OCI-LY1 (cell line): ENCODE measurements at regions not wholly inside any gene's neighbourhood (a gene's known extent, or its start where the extent isn't known, plus 50 kb on each side); places are given as distances from the start of the nearest gene placed in this dataset.

Source experiments
- H2AFZ ChIP-seq: fragments of 200-600 bp; sonication (generic), shearing (Covaris generic); 2 replicates; pipeline ENCODE4 v1.6.0; 2014; ENCODE audit warnings: antibody characterized with exemption, mild to moderate bottlenecking, low read length
- H3F3A ChIP-seq: fragments of 200-600 bp; sonication (generic), shearing (Covaris generic); 2 replicates; pipeline ENCODE4 v1.6.0; 2014; ENCODE audit warnings: mild to moderate bottlenecking, antibody characterized with exemption, low read length, moderate library complexity; ENCODE audit not compliant: insufficient read depth
- H3K27ac ChIP-seq: fragments of 200-600 bp; sonication (generic); 2 replicates; pipeline ENCODE4 v1.5.1; 2014; ENCODE audit warnings: low read length, mixed run types, mild to moderate bottlenecking, low read depth; ENCODE audit not compliant: poor library complexity, severe bottlenecking
- H3K27me3 ChIP-seq: fragments of 200-600 bp; sonication (generic); 2 replicates; pipeline ENCODE4 v1.6.0; 2014; ENCODE audit warnings: antibody characterized with exemption, mild to moderate bottlenecking, low read length, moderate library complexity; ENCODE audit not compliant: insufficient read depth
- H3K36me3 ChIP-seq: fragments of 200-600 bp; sonication (generic); 2 replicates; pipeline ENCODE4 v1.6.1; 2014; ENCODE audit warnings: mild to moderate bottlenecking, antibody characterized with exemption, low read length, moderate library complexity, mixed read lengths; ENCODE audit not compliant: insufficient read depth
- H3K4me1 ChIP-seq: fragments of 200-600 bp; sonication (generic); 2 replicates; pipeline ENCODE4 v1.5.1; 2014; ENCODE audit warnings: mild to moderate bottlenecking, low read length, moderate library complexity; ENCODE audit not compliant: insufficient read depth, severe bottlenecking
- H3K4me2 ChIP-seq: fragments of 200-600 bp; sonication (generic), shearing (Covaris generic); 2 replicates; pipeline ENCODE4 v1.6.1; 2014; ENCODE audit warnings: low read length
- H3K4me3 ChIP-seq: fragments of 200-600 bp; sonication (generic); 2 replicates; pipeline ENCODE4 v1.5.1; 2014; ENCODE audit warnings: low read length, low read depth, mild to moderate bottlenecking, mixed read lengths; ENCODE audit not compliant: poor library complexity, severe bottlenecking
- H3K79me2 ChIP-seq: fragments of 200-600 bp; shearing (Covaris generic); 2 replicates; pipeline ENCODE4 v1.6.1; 2016; ENCODE audit warnings: mixed run types, low read length, mixed read lengths; ENCODE audit not compliant: insufficient read depth
- H3K9ac ChIP-seq: fragments of 200-600 bp; sonication (generic), shearing (Covaris generic); 2 replicates; pipeline ENCODE4 v1.6.1; 2014; ENCODE audit warnings: mild to moderate bottlenecking, low read length, mixed read lengths
- H3K9me2 ChIP-seq: fragments of 200-600 bp; sonication (generic), shearing (Covaris generic); 2 replicates; pipeline ENCODE4 v1.6.1; 2014; ENCODE audit warnings: low read depth, mild to moderate bottlenecking, low read length, mixed read lengths
- H3K9me3 ChIP-seq: fragments of 200-600 bp; shearing (Covaris generic); 2 replicates; pipeline ENCODE4 v1.6.1; 2014; ENCODE audit warnings: low read length, mixed read lengths
- H4K20me1 ChIP-seq: fragments of 200-600 bp; sonication (generic), shearing (Covaris generic); 2 replicates; pipeline ENCODE4 v1.6.0; 2016; ENCODE audit warnings: mild to moderate bottlenecking, low read length; ENCODE audit not compliant: insufficient read depth
- EZH2 ChIP-seq: fragments of 200-600 bp; sonication (generic), shearing (Covaris generic); IDR thresholded peaks from 2 replicates; pipeline ENCODE4 v1.8.0; 2017; ENCODE audit warnings: borderline replicate concordance, mixed run types, mild to moderate bottlenecking, antibody characterized with exemption, low read length, moderate library complexity, mixed read lengths
- TF ChIP-seq, protein P1 (sequence below): fragments of 200-600 bp; sonication (generic), shearing (Covaris generic); IDR thresholded peaks from 2 replicates; pipeline ENCODE4 v1.5.1; 2017; ENCODE audit warnings: mild to moderate bottlenecking, antibody characterized with exemption, low read length, moderate library complexity, mixed read lengths

DNA sequence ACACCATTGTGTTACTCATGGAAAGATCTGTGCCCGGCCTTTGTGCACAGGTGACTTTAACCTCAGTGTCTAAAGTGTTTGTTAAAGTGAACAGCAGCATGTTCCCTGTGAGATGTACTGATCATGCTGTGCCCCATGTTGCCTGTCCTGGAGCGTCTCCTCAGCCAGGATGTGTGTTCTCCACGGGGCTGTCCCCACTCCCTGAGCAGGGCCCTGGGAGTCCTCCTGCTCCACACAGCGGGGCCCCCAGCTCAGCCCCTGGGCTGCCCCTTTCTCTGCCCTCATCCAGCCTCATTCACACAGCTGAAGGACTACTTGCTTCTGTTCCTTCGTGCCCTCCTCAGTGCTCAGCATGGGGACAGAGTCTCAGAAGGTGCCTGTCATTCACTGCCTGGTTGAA is 131.5 kb downstream of the SLC38A6 start:
- Histone ChIP-seq H2AFZ (no peak overlapping the region), H3K36me3 (peaks cover 7% of the 10 kb centered on the region; the same call in 1 of the 2 replicates), H3K4me3 (no peak overlapping the region), H3K9me2 (no peaks in the 10 kb centered on the region), H3K79me2 (no peaks in the 10 kb centered on the region), H3K27ac (no peak overlapping the region), H3K4me1 (no peaks in the 10 kb centered on the region), H3K9me3 (peaks cover 6% of the 10 kb centered on the region), H3K9ac (no peak overlapping the region), H3K27me3 (no peaks in the 10 kb centered on the region), H4K20me1 (no peaks in the 10 kb centered on the region), H3K4me2 (no peak overlapping the region), H3F3A (no peaks in the 10 kb centered on the region)
- TF ChIP-seq EZH2, result no peak
- TF ChIP-seq, protein P1, sequence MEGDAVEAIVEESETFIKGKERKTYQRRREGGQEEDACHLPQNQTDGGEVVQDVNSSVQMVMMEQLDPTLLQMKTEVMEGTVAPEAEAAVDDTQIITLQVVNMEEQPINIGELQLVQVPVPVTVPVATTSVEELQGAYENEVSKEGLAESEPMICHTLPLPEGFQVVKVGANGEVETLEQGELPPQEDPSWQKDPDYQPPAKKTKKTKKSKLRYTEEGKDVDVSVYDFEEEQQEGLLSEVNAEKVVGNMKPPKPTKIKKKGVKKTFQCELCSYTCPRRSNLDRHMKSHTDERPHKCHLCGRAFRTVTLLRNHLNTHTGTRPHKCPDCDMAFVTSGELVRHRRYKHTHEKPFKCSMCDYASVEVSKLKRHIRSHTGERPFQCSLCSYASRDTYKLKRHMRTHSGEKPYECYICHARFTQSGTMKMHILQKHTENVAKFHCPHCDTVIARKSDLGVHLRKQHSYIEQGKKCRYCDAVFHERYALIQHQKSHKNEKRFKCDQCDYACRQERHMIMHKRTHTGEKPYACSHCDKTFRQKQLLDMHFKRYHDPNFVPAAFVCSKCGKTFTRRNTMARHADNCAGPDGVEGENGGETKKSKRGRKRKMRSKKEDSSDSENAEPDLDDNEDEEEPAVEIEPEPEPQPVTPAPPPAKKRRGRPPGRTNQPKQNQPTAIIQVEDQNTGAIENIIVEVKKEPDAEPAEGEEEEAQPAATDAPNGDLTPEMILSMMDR, result no peak

DNA sequence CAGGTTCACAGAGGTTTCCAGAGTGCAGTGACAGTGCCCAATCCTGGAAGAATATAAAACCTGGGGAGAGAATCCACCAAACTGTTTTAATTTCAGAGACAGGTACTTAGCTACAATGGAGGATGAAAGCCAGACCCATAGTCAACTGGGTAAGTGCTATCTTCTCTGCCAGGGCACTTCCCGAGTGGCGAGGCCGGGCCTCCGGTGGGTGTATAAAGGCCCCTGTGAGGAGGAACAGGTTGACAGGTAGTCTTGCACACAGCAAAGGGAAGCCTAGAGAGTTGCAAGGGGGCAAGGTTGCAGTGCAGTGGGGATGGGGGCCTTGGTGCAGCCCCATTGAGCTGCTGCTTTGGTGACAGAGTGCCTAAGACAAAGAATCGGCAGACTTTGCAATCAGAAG is 130.7 kb downstream of the SLC38A6 start:
- TF ChIP-seq, protein P1, result no peak
- no peak for TF ChIP-seq EZH2
- Histone ChIP-seq H3K4me3 (no peak overlapping the region), H3K9ac (no peak overlapping the region), H3K36me3 (peaks cover 7% of the 10 kb centered on the region; the same call in 1 of the 2 replicates), H3F3A (no peaks in the 10 kb centered on the region), H3K27me3 (no peaks in the 10 kb centered on the region), H2AFZ (no peak overlapping the region), H4K20me1 (no peaks in the 10 kb centered on the region), H3K27ac (no peak overlapping the region), H3K9me3 (peaks cover 6% of the 10 kb centered on the region), H3K4me1 (no peaks in the 10 kb centered on the region), H3K9me2 (no peaks in the 10 kb centered on the region), H3K79me2 (no peaks in the 10 kb centered on the region), H3K4me2 (no peak overlapping the region)

DNA sequence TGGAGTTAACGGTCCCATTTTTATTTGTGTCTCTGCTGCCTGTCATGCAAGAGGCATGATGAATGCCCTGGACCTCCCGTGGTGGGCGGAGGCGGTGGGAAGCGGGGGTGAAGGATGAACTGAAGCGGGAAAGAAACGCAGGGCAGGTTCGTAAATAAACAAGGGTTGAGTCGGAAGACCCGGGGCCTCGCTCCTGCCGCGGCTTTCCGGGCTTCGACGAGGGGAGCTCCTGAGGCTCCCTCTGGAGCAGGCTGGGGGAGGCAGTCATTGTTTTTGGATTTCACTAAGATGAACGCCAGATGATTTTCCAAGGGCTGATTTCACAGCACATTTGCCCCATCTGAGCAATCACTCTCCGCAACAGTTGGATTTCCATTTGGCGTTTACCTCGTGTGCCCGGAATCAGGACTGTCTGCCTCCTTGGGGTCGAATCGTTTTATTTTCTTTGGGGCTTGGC is 130.2 kb downstream of the SLC38A6 start:
- Histone ChIP-seq H2AFZ (no peak overlapping the region), H3K4me2 (no peak overlapping the region), H3K9ac (no peak overlapping the region), H3K9me2 (no peaks in the 10 kb centered on the region), H4K20me1 (no peaks in the 10 kb centered on the region), H3K36me3 (peaks cover 7% of the 10 kb centered on the region; the same call in 1 of the 2 replicates), H3K4me3 (no peak overlapping the region), H3K9me3 (peaks cover 6% of the 10 kb centered on the region), H3K79me2 (no peaks in the 10 kb centered on the region), H3F3A (no peaks in the 10 kb centered on the region), H3K27ac (no peak overlapping the region), H3K27me3 (no peaks in the 10 kb centered on the region), H3K4me1 (no peaks in the 10 kb centered on the region)
- TF ChIP-seq EZH2, result no peak
- TF ChIP-seq, protein P1, result no peak
